ENCODE measurements at regions not wholly inside any gene's neighbourhood (a gene's known extent, or its start where the extent isn't known, plus 50 kb on each side); places are given as distances from the start of the nearest gene placed in this dataset.

GRCh38 chr15:81882504-81882903 is 163.3 kb downstream of the MEX3B start:
- TF ChIP-seq CTCF (conservative IDR thresholded peaks at IDR 0.05 in 1 of 2, IDR thresholded peaks at IDR 0.05 in 1 of 2; ENCODE audit: extremely low read depth in 1 of 2, insufficient read depth in 1 of 2, low read depth in 1 of 2, low read length in 2 of 2): no peak
- TF ChIP-seq EZH2 (IDR thresholded peaks at IDR 0.05; ENCODE audit: borderline replicate concordance, low read length): no peak
